Erythroblast (primary cell): ENCODE measurements at regions not wholly inside any gene's neighbourhood (a gene's known extent, or its start where the extent isn't known, plus 50 kb on each side); places are given as distances from the start of the nearest gene placed in this dataset.
A peak's percentile ranks its signal among the peaks of the same experiment; 100 is the strongest.

Source experiments
- DNase-seq, 2 experiments: peaks; one replicate each; lab custom pipeline; 2025; lab: John Stamatoyannopoulos, UW
- GATA1 ChIP-seq: IDR thresholded peaks from 2 replicates; pipeline ENCODE4 v1.6.1; 2011; ENCODE audit warnings: low read depth, mild to moderate bottlenecking, control low read depth, low read length, moderate library complexity
- POLR2A ChIP-seq: IDR thresholded peaks from 2 replicates; pipeline ENCODE4 v1.6.1; 2011; ENCODE audit warnings: mild to moderate bottlenecking, low read length

DNA sequence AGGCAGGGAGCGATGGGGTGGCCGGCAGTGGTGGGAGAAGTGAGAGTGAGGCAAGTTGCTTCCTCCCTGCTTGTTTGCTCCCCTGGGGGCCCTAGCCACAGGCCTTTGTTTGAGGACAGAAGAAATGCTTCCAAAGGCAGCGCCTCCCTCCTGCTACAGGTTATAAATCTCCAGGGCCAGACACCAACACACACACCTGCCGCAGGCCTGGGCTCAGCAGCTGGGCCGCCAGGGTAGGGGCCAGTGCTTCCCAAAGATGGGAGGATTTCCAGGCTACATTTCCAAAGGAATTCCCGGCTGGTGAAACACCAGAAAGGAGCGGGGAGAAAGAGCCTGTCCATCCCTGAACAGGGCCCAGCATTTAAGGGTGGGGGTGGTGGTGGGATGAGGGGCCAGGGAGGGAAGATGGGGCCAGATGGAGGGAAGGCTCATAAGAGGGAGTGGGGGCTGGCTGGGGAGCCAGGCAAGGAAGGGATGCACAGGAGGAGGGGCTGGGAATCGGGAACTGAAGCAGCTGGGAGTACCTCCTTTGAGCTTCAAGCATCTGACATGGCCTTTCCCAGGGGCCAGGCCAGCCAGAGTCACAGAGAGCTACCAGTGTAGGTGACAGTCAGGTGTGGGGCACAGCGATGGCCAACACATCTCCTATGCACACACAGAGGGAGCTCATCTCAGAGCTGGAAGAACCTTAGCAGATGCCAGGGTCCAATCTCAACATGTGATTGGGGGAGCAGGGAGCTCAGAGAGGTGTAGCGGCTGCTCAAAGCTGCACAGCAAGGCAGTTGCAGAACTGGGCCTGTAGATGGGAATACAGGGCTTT lies 143.9 kb downstream of the PJA1 start:
- TF ChIP-seq GATA1, result no peak
- TF ChIP-seq POLR2A, result no peak
- DNase-seq, result no peak

DNA sequence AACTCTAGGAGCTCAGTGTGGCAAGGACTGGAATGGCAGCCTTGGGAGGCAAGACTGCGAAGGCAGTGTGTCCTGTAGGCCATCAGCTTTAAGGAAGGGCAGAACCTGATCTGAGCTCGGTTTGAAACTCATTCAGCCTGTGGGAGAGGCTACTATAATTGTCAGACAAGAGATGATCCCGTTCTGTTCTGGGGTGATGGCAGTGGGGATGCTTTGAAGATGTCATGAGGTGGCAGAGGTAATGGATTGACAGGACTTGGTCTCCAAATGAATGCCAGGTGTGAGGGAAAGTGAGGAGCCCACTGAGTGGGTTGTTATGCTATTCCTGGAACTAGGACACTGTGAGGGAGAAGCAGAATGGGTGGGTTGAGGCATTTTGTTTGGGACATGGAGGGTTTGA lies 144.9 kb downstream of the PJA1 start:
- no peak for DNase-seq
- TF ChIP-seq GATA1 (no peak), POLR2A (no peak)

GRCh38 chrX:69019073-69019890 lies 146.0 kb downstream of the PJA1 start:
- no peak for TF ChIP-seq POLR2A
- no peak for TF ChIP-seq GATA1
- DNase-seq, result no peak

DNA sequence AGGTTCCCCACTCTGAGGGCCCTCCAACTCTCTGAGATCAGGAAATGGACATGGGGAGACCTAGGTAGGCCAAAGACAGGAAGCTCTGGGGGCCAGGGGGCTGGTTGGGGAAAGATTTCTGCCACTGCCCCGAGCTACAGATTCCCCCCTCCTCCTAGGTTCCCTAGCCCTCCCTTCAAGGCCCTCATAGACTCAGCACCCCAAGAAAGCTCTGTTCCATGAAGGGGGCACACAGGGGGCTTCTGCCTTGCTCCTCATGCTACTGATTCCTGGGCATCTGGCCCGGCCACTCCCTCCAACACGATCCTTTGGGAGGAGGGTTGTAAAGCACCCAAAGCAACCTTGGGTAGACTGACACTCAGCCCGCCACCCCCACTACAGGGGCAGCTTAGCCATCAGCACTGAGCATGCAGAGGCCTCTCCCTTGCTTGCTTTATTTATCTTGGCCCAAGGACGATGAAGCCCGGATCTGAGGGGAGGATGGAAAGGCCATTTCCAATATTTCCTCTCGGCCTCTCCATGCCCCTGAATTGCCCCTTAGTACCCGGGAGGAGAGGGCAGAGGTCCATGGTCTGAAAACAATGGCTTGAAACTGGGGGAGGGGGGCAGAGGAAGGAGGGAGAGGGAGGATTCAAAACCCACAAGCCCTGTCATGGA lies 146.7 kb downstream of the PJA1 start:
- no peak for DNase-seq
- TF ChIP-seq POLR2A (no peak), GATA1 (no peak)

DNA sequence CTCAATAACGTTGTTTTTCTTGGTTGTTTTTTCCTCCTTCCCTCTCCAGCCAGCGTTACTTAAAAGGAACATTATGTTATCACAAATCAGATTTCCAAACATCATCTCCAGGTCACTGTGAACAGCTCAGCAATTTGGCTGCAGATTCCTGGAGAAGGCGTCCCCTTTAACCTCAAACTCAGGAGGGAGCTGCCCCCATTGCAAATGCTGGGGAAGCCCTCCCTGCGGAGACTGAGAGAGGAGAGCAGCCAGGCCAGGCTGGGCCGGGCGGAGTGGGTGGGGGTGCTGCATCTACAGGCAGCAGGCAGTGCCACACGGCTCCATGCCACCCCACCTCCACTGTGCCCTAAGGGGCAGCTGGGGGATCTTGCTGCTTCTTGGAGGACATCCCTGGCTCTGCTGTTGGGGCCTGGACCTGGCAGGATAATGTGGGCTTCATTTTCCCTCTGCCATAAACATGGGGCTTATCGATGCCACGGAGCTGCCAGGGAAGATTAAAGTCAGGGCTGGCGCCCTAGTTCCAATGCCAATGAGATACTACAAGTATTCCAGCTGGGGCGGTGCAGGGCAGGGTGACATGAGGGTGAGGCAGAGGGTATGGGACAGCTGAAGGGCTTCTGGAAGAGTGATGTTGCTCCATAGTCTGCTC lies 148.8 kb downstream of the PJA1 start:
- TF ChIP-seq GATA1 (no peak), POLR2A (no peak)
- no peak for DNase-seq

GRCh38 chrX:69015564-69016292 lies 149.5 kb downstream of the PJA1 start:
- TF ChIP-seq POLR2A (no peak), GATA1 (no peak)
- DNase-seq, result no peak

DNA sequence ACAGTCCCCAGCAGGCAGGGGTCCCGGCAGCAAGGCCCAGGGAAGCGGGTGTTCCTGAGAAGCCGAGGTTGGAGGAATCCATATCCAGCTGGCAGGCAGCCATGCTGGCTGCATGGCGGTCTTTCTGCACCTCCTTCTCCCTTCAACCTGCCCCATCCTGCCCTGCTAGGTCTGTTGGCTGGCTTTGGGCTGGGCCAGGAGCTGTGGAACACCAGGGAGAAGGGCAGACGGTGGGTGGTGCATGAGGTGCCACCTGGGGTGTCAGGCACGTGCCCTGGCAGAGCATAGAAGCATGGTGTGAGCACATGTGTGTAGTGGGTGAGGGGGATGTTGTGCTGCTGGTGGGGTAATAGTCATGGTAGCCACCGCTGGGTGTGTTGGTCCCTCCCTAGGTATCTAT lies 150.1 kb downstream of the PJA1 start:
- no peak for DNase-seq
- TF ChIP-seq GATA1 (no peak), POLR2A (no peak)

DNA sequence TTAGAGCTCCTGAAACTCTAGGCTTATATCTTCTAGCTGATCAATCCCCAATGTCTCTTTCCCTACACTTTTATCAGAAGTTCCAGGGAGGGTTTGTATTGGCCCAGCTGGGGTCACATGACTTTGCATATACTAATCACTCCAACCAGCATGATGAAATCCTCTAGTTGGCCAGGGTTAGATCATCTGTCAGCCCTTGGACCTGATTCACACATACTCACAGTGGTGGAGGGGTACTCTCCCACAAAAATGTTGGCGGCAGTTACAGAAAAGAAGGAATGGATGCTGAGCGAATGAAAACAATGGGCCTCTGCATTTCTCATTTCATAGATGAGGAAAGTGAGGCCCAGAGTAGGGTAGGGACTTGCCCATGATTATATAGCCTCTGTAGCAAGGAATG lies 151.1 kb downstream of the PJA1 start:
- DNase-seq, result peak in 1 of 2 experiments; percentile 0

DNA sequence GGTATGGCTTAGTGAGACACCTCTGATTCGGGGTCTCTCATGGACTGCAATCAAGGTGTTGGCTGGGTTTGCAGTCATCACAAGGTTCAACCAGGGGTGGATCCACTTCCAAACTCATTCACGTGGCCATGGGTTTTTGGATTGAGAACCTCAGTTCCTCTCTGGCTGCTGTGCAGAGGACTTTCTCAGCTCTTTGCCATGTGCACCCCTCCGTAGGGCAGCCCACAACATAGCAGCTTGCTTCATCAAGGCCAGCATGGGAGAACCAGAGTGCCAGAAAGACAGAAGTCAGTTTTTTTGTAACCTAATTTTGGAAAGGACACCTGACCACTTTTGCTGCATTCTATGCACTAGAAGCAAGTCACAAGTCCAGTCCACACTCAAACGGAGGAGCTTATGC lies 154.9 kb downstream of the PJA1 start:
- DNase-seq, result no peak
- TF ChIP-seq POLR2A, result no peak
- no peak for TF ChIP-seq GATA1

More for the DNA sequence above, 151.1 kb downstream of the PJA1 start:
- no peak for TF ChIP-seq POLR2A
- no peak for TF ChIP-seq GATA1

GRCh38 chrX:69000877-69001276 lies 164.4 kb downstream of the PJA1 start:
- DNase-seq, result no peak
- TF ChIP-seq GATA1 (no peak), POLR2A (no peak)

DNA sequence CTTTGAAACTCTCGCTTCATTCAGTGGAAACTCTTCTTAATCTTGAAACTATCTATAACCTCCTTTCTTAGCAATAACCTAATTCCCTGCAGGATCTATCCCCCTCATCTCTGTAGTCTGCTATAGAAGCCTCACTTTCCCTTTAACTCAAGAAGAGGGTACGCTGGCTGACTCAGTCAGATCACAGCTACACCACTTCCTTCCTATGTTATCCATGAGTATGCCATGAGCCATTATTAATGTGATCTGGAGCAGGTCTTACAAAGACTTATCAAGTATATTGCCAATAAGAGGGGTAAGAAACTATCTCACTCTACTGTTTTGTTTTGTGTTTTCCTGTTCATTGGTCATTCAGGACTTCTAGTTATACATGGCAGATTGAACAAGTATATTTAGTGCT lies 165.3 kb downstream of the PJA1 start:
- no peak for DNase-seq
- TF ChIP-seq POLR2A, result no peak
- TF ChIP-seq GATA1, result no peak

GRCh38 chrX:68999356-68999755 lies 165.9 kb downstream of the PJA1 start:
- TF ChIP-seq GATA1, result no peak
- no peak for TF ChIP-seq POLR2A

DNA sequence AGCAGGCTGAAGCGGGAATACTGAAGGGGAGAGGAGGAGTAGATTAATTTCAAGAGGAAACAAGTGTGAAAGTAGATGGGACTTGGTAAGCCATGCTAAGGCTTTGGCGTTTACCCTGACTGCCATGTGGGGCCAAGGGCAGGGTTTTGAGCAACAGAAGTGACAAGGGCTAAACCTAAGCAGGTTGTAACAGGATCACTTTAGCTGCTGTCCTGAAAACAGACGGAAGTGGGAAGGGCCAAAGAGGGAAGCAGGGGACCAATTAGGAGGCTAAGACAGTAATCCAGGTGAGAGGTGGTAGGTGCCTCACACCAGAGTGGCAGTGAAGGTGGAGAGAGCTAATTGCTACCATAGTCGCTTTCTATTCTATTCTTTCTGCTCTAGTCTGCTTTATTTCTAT lies 166.5 kb downstream of the PJA1 start:
- no peak for DNase-seq
- no peak for TF ChIP-seq POLR2A
- TF ChIP-seq GATA1, result no peak

More at GRCh38 chrX:68999356-68999755, 165.9 kb downstream of the PJA1 start:
- no peak for DNase-seq
